Sigmoid colon (tissue), 4 donors: ENCODE measurements at regions not wholly inside any gene's neighbourhood (a gene's known extent, or its start where the extent isn't known, plus 50 kb on each side); places are given as distances from the start of the nearest gene placed in this dataset.

Experiments
- CTCF ChIP-seq, 4 experiments: fragments of 450-650 bp in 3 of 4; fragments of 200-600 bp in 1 of 4; IDR thresholded peaks; one replicate each; pipeline ENCODE4 v1.5.1; 2016 to 2019; ENCODE audit warnings: antibody characterized with exemption in 4 of 4, mild to moderate bottlenecking in 3 of 4, moderate library complexity in 2 of 4
- EP300 ChIP-seq, 4 donors: sonication (generic); formaldehyde crosslinking; IDR thresholded peaks; one replicate each; pipeline ENCODE4 v1.6.1; 2017; ENCODE audit warnings: antibody characterized with exemption in 4 of 4
- POLR2A ChIP-seq, 2 donors: fragments of 450-650 bp; IDR thresholded peaks; one replicate each; pipeline ENCODE4 v1.6.1; 2016; ENCODE audit warnings: antibody characterized with exemption in 2 of 2, mild to moderate bottlenecking in 2 of 2, moderate library complexity in 2 of 2
- POLR2AphosphoS5 ChIP-seq, 4 donors: sonication (generic); formaldehyde crosslinking; IDR thresholded peaks; one replicate each; pipeline ENCODE4 v1.6.1; 2017; ENCODE audit warnings: antibody characterized with exemption in 4 of 4

- TF ChIP-seq POLR2AphosphoS5 (IDR thresholded peaks at IDR 0.05) (no peak), CTCF (IDR thresholded peaks at IDR 0.05) (no peak), POLR2A (IDR thresholded peaks at IDR 0.05) (no peak), EP300 (IDR thresholded peaks at IDR 0.05) (no peak)
Observed at GRCh38 chr22:22432479-22432878, 76.1 kb downstream of the ZNF280B start.
